GM21447 (cell line): ENCODE measurements at regions not wholly inside any gene's neighbourhood (a gene's known extent, or its start where the extent isn't known, plus 50 kb on each side); places are given as distances from the start of the nearest gene placed in this dataset.

Source experiments
- ATAC-seq: cut with Tn5 transposase; IDR thresholded peaks from one replicate; pipeline ENCODE4 v1.9.1; 2021; ENCODE audit not compliant: unreplicated experiment

DNA sequence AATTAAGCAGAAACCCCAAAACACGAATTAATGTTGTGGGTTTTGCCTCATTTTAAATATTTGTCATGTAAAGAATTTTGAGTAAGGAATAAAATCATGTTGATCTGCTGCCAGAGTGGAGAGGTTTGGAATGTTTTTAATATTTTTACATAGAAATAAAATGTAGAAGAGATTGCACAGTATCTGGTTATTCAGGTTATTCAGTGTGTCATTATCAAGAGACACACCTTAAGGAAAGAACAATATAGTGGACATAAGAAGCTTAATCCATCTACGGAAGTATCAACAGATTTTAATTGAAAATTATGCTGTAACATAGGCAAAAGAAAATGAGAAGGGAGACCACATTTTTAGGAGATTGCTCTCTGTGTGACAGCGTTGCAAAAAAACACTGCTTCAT lies 410.4 kb downstream of the MED10 start:
- no peak for ATAC-seq

DNA sequence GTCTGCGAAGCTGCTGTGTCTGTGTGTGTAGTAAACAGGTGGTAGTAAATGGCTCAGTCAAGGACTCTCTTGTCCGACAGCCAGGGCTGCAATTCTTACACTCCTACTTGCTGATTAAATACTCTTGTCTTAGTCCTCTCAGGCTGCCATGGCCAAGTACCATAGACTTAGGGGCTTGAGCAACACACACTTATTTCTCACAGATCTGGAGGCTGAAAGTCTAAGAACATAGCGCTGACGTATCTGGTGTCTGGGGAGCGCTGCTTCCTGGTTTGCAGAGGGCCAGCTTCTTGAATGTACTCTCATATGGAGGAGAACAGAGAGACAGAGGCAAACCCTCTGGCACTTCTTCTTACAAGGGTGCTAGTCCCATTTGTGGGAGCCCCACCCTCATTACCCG lies 411.0 kb downstream of the MED10 start:
- ATAC-seq: no peak

DNA sequence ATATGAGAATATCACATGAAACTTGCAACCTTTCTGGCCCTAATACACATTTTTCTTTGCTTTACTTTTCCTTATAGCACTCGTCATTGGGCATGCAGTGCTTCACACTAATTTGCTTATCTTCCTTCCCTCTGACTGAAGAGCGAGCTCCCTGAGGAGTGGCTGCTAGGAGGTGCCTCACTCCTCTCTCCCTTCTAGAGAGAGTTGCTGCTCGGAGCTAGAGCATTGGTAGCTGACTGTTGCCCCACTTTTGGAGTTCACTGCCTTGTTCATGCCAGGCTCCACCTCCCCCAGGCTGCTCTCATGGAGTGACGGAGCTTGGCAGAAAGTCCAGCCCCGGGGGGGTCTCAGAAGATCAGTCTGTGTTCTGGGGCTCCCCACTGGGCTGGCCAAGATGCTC lies 413.2 kb downstream of the MED10 start:
- ATAC-seq: no peak

DNA sequence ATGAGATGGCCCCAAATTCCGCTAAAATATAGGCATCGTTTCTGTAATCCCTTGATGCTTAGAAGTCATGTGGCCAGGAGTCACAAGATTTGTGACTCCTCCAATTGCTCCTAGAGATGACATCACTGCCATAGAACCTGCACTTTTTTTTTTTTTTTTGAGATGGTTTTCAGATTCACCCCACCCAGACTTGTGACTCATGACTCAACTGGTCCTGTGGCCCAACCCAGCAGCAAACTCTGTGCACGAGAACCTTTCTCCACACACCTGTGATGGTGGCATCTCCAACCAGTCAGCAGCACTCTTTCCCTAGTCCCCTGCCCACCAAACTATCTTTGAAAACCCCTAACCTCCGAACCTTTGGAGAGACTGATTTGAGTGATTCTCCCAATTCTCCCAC lies 414.0 kb downstream of the MED10 start:
- no peak for ATAC-seq

DNA sequence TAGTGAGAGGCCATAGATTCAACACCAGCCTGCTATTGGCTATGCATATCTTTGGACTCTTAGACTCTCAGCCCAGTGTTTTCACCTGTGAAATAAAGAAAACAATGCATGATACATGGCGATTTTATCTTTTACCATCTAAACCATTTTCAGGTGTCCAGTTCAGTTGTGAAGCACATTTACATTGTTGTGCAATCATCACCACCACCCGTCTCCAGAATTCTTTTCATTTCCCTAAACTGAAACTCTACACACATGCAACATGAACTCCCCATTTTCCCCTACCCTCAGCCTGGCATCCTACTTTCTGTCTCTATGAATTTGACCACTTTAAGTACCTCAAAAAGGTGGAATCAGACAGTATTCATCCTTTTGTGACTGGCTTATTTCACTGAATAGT lies 420.6 kb downstream of the MED10 start:
- no peak for ATAC-seq

DNA sequence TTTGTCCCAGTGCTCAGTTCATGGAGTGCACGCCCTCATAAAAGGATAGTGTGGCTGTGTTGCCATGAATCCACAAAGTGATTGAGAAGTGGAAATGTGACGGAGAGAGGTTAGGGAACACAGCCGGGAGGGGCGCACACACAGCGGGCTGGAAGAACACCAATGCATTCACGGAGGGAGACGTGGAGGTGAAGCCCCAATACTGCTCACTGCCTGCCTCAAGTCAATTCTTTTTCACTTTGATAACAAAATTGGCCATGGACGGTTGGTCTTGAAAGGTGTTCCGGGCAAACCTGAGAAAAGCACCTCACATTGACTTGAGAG lies 424.1 kb downstream of the MED10 start:
- no peak for ATAC-seq

DNA sequence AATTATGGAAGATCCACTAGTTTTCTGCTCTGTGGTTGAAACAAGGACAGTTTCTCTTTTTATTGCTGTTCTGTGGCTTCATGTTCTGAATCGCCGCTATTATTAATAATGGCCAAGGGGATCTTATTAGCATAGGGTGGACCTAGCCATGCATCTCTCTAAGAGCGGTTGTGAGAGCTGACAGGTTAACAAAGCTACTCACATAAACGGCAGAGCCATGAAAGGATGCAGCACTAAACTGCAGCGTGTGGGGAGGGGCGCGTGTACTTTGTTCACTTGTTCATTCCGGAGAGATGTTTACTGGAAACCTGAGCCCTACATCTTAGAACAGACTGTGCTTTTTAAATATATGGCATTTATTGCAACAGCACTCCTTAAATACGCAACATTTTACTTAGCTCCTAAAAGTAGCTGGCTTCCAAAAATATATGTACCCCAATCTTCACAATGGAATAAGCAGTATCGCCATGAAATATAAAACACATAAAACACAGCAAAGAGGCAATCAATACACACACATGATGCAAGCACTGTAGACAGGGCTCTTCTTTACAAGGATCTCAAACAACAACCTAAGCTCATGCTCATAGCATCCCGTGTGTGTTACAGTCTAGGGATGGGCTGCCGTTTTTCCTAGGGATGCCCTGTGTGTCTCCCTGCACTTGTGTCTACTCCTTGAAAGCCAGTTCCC lies 424.6 kb downstream of the MED10 start:
- ATAC-seq: no peak

DNA sequence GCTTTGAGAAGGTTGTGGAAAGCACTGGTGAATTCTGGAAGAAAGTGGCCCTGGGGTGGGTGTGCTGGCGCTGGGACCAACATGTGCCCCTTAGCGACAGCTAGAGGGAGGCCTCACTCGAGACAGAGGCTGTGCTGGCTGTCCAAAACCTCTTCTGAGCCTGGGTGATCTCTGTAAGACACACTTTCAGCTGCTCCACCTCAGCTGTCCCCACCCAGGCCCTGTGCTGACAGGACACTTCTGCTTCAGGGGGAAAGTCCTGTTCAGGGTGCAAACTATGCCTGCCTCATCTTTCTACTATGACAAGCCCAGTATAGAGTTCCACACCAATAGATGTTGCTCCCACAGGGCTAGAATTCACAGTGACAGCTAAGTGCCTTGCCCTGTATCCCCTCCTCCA lies 426.4 kb downstream of the MED10 start:
- ATAC-seq: no peak

DNA sequence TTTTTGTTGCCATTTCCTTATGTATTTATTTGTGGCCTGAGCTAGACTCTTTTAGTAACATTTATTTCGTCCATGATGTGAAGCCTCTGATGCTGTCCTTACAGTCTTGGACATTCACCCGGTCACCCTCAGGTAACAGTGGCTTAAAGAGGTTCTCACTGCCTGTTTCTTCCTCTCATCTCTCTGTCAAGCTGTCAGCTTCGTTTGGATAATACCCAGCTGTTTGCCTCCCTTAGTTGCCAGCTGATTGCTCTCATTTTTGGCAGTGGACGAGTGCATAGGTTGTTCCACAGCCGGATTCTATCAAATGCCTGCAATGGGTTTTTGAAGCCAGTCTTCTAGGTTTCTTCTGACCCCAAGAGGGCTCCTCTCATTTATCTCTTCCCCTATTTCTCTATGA lies 427.7 kb downstream of the MED10 start:
- no peak for ATAC-seq

DNA sequence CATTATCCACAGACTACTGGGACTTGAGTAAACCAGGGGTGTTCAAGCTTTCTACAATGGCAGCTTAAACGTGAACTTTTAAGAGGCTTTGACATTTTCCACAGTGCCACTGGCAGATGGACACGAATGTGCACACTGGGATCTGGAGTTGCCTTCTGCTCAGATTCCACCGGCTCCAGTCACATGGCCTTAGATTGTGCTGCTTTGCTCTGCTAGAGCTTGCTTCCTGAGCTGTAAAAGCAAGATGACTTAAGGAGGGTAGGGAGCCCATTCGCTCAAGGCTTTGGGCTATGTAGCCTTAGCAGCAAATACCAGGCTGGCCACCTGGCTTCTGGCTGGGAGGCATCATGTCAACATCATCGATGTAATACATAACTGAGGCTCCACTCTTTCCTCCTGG lies 436.9 kb downstream of the MED10 start:
- no peak for ATAC-seq

DNA sequence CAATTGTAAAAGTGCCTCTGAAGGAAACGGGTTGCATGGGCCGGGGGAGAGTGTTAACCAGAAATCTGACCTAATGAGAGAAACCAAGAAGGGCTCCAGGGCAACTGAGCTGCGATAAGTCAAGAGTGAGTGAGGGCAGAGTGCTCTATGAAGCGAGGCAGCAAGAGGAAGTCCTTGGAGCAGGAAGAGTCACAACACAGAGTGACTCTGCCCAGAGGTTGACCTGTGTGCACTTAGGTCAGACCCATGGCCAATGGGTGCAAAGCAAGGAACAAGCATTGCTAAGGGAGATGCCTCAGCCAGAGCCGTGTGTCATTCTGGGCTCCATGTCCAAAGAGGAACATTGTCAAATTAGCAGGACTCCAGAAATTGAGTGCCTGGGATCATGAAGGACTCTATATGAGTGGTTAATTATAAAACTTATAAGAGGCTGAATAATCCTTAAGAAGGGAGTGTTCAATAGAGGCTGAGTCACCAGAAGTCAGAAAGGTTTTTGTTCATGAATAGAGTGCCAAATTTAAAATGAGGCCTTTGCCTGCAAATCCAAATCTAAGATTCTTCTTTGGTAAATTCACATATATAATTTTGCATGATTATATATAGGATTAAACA lies 438.5 kb downstream of the MED10 start:
- ATAC-seq: no peak

DNA sequence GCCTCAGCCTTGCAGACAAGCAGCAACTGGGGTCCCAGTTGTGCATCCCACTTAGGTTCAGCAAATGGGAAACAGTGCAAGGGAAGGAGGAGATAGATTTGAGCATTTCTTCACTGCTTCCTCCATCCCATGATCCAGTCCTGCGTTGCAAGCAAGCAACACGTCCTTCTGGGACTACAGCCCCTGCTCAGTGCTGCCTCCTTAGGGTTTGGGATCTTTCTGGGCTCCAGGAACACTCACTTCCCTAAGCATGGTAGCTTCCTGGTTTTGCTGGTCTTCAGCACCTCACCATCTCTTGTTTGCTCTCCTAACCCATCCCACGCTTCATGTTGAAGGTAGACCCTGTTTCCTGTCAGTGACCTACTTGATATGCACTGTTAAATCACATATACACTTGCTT lies 444.7 kb downstream of the MED10 start:
- no peak for ATAC-seq

DNA sequence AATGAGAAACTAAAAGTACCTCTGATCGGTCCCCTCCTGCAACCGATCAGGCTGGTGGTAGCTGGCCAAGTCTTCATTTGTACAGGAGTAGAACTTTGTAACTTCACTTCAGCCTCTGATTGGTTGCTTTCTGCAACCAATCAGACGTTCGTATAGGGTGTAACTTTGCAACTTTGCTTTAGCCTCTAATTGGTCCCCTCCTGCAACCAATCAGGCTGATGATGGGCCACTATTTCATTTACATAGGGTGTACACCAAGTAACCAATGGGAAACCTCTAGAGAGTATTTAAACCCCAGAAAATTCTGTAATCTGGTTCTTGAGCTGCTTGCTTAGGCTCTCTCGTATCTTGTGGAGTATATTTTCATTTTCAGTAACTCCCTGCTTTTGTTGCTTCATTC lies 445.5 kb downstream of the MED10 start:
- ATAC-seq: no peak

DNA sequence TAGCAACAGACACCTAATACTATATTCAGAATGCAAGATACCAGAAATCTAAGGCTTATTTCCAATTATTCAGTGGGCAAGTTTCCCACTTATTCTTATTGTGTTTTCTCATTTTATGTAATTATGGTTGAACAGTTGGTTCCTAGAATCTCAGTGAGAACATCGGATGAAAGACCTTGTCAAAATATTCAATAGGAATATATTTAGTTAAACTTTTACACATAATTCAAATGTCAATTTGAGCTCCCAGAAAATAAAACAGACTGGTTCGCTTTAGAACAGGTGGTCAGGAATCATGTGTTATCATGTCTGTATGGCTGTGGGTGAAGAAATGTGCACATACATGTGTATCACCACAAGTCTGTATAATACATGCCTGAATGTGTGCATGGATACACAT lies 447.8 kb downstream of the MED10 start:
- ATAC-seq: no peak

DNA sequence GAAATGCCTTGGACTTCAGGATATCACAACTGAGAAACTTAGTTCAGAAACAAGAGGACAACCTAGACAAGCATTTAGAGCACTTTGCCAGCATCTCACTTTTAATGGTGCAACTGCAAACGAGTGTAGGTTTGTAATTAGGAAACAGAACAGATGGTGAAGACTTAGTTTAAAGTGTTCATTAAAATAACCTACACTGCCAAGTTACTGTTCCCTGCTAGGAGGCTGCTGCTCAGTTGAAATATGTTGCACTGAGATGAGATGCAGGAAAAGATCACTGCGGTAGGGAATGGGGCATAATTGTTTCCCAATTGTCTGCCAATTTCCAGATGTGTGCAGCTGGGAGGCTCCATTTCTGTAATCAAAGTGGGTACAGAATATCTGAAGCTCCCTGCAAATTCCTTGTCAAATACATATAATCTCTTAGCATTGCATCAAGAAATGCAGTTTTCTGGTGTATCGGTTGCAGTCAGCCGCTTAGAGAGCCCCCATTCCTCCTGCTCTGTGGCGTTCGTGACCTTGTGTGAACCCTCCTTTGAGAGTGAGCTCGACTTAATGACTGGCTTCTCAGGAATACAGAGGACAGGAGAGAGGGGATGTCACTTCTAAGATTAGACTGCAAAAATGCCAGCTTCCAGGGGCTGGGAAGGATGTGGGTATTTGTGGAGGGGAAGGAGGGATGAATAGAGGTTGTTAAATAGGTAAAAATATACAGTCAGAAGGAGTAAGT lies 448.9 kb downstream of the MED10 start:
- ATAC-seq: no peak

DNA sequence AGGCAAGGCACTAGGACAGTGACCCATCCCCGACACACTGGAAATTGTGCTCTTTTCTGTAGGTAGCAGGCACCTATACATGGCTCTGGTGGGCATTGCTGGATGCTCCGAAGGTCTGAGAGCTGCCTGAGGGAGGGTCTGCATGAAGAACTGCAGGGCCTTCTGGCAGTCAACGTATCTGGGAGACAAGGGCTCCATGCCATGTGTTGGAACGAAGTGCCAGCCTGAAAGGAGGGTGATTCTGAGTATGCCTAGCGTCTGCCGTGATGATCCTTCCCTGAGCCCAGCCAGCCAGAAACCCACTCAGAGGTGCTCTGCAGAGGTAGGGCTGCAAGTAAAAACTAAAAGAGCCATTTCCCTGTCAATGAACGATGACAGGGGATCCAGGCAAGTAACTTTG lies 453.2 kb downstream of the MED10 start:
- no peak for ATAC-seq

DNA sequence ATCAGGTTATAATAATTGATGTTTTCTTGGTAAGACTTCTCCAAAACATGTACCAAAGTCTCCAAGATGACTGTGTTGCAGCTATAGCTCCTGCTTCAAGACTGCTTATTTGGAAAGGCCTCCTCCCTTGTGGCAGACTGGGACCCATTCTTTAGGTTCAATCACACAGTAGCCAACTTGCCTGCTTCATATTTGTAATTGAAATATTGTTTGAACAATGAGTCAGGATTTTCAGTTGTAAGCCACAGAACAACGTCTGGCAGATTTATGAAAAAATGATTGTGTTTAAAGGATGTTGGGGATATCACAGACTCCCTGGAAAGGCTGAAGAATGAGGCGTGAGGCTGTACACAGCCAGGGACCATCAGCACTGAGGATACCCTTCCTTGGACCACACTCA lies 458.9 kb downstream of the MED10 start:
- ATAC-seq: no peak

DNA sequence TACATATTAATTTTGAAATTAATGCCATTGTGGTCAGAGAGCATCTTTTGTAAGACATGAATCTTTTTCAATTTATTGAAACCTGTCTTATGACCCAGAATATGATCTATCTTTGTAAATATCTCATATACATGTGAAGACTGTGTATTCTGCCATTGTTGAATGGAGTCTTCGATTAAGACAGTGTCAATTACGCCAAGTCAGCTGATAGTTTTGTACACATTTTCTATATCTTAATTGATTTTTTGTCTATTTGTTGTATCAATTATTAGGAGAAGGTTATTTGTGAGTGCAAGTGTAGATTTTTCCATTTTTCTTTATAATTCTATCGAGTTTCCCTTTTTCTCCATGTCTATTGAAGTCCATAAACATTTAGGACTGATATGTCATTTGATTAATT lies 471.6 kb downstream of the MED10 start:
- ATAC-seq: no peak

DNA sequence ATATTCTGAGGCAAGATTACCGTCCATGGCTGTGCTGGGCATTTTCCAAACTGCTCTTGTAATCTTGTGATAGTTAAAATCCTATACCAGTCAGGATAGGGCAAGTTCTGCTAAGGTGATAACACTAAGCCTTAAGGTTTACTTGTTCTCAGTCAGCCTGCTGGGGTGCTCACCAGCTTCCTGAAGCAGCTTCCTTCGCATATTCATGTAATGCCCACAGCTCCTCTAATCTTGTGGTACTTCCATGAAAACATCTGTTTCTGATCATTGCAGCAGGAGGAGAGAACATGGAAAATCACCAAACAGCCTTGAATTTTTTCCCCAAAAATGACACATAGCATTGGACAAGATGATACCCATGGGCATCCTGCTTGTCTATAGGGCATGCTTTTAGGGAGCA lies 473.2 kb downstream of the MED10 start:
- no peak for ATAC-seq

DNA sequence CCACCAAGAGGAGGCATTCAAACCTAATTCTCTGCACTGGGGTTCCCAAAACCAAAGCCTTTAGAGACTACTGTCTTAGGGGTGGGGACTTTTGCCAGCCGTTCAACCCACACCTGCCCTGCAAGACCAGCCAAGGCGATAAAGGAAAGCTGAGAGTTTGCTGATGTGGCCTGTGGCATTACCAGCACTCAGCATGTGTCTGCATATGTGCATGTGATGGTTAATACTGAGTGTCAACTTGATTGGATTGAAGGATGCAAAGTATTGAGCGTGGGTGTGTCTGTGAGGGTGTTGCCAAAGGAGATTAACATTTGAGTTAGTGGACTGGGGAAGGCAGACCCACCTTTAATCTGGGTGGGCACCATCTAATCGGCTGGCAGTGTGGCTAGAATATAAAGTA lies 474.2 kb downstream of the MED10 start:
- ATAC-seq: no peak

DNA sequence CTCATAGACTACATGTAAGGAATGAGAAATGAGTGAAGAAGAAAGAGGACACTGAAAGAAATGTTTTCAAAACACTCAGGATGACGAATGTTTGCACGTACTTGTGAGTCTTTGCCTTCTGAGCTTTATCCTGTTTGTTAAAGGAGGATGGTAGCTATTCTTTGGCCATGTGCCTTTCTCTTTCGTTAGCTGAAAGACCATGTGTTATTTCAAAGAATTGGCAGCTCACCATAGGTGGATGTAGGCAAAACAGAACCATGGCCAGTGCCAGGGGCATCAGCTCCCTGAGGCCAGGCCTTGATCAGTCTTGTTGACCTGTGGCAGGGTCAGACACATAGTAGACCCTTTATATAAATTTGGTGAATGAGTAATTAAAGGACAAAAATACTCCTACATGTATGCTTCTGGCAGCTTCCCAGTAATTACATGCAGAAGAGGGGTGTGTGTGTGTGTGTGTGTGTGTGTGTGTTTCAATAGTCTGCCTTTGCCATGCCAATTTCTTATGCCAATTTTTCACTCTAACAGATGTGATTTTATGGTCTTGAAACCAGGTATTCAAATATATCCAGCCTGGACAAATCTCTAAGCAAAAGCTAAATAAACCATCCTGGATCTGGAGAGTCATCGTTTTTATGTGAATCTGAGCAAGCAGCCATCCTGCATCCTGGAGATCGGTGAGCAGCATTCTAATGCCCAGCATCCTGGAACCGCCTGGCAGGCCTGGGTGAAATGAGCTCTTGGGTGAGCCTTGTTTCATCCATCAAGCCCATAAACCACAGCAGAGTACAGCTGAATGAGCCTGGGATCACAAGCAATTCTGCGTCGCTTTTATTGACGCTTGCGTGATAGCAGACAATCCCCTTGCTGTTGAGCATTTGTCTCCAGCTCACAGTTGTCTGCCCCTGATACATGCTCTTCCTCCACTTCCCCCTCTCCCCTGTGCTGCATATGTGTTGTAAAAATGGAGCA lies 475.4 kb downstream of the MED10 start:
- no peak for ATAC-seq

DNA sequence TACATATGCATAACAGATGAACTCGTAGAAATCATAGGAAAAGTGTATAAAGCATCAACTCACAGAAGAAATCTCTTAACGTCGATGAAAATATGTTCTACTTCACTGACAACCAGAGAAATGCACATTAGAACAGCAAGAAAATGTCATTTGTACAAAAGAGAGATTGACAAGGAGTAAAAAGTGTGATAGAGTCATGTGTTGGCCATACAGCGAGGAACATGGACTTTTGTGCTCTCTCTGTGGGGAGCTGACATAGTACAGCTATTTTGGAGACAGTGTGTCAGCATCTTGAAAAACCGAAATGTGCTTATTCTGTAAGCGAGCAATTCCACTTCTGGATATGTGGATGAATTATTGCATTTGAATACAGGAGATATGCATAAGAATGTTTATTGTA lies 477.9 kb downstream of the ICE1 start:
- ATAC-seq: no peak
